PFSK-1 (cell line): ENCODE measurements at regions not wholly inside any gene's neighbourhood (a gene's known extent, or its start where the extent isn't known, plus 50 kb on each side); places are given as distances from the start of the nearest gene placed in this dataset.

ENCODE experiments used
- FOXP2 ChIP-seq: optimal IDR thresholded peaks from 2 replicates; pipeline ENCODE3; 2011; ENCODE audit warnings: borderline replicate concordance, control low read depth, inconsistent platforms; ENCODE audit not compliant: insufficient read depth; ENCODE audit errors: extremely low read length, extremely low read depth
- POLR2AphosphoS5 ChIP-seq: IDR thresholded peaks from 2 replicates; pipeline ENCODE4 v1.6.1; 2012; ENCODE audit warnings: low read depth, mild to moderate bottlenecking, control low read depth, low read length, moderate library complexity
- REST ChIP-seq, 2 experiments: IDR thresholded peaks; 2 replicates each; pipeline versions ENCODE4 v1.6.1 to v1.8.0; 2011 to 2012; ENCODE audit warnings: low read depth in 2 of 2, low read length in 2 of 2, control low read depth in 1 of 2, inconsistent platforms in 1 of 2, mild to moderate bottlenecking in 1 of 2, moderate library complexity in 1 of 2; ENCODE audit not compliant: insufficient read depth in 1 of 2
- SIN3A ChIP-seq: IDR thresholded peaks from 2 replicates; pipeline ENCODE4 v1.6.1; 2012; ENCODE audit warnings: mild to moderate bottlenecking, low read length, moderate library complexity, borderline replicate concordance; ENCODE audit not compliant: insufficient read depth
- TAF1 ChIP-seq: IDR thresholded peaks from 2 replicates; pipeline ENCODE4 v1.6.1; 2012; ENCODE audit warnings: low read length, control low read depth, borderline replicate concordance; ENCODE audit not compliant: insufficient read depth

GRCh38 chr14:49057838-49058510 lies 528.2 kb downstream of the RPS29 start:
- no peak for TF ChIP-seq SIN3A
- no peak for TF ChIP-seq POLR2AphosphoS5
- TF ChIP-seq TAF1: no peak
- no peak for TF ChIP-seq FOXP2
- TF ChIP-seq REST (IDR thresholded peaks at IDR 0.05; ENCODE audit: insufficient read depth in 1 of 2, low read depth in 2 of 2, low read length in 2 of 2): no peak

GRCh38 chr14:49056021-49056420 lies 530.2 kb downstream of the RPS29 start:
- no peak for TF ChIP-seq REST (IDR thresholded peaks at IDR 0.05; ENCODE audit: insufficient read depth in 1 of 2, low read depth in 2 of 2, low read length in 2 of 2)
- TF ChIP-seq FOXP2: no peak
- TF ChIP-seq POLR2AphosphoS5: no peak
- no peak for TF ChIP-seq TAF1
- no peak for TF ChIP-seq SIN3A

- TF ChIP-seq POLR2AphosphoS5 (no peak), REST (IDR thresholded peaks at IDR 0.05; ENCODE audit: insufficient read depth in 1 of 2, low read depth in 2 of 2, low read length in 2 of 2) (no peak)
Observed at GRCh38 chr14:49052521-49052920, 533.7 kb downstream of the RPS29 start.

GRCh38 chr14:49051328-49052060 lies 534.7 kb downstream of the RPS29 start:
- no peak for TF ChIP-seq POLR2AphosphoS5
- no peak for TF ChIP-seq SIN3A
- TF ChIP-seq TAF1: no peak
- TF ChIP-seq FOXP2: no peak
- no peak for TF ChIP-seq REST (IDR thresholded peaks at IDR 0.05; ENCODE audit: insufficient read depth in 1 of 2, low read depth in 2 of 2, low read length in 2 of 2)

- TF ChIP-seq FOXP2: no peak
- TF ChIP-seq SIN3A: no peak
- no peak for TF ChIP-seq TAF1
- no peak for TF ChIP-seq REST (IDR thresholded peaks at IDR 0.05; ENCODE audit: insufficient read depth in 1 of 2, low read depth in 2 of 2, low read length in 2 of 2)
- TF ChIP-seq POLR2AphosphoS5: no peak
Observed at GRCh38 chr14:49050822-49051221, 535.4 kb downstream of the RPS29 start.
